ENCODE measurements at regions not wholly inside any gene's neighbourhood (a gene's known extent, or its start where the extent isn't known, plus 50 kb on each side); places are given as distances from the start of the nearest gene placed in this dataset.

- no peaks in the 10 kb centered on the region for H3K36me3 ChIP-seq (replicated peaks in 1 of 2; ENCODE audit: control insufficient read depth in 2 of 2, insufficient read depth in 2 of 2, low read length in 2 of 2)
These were observed 50.7 kb upstream of the VTCN1 start for GRCh38 chr1:117261424-117261785.

GRCh38 chr1:117260761-117261423 is 50.2 kb upstream of the VTCN1 start:
- no peak overlapping the region for H3K14ac ChIP-seq (ENCODE audit: low read length)
- whole genome bisulfite sequencing, 2 donors (ENCODE audit: extremely low coverage in 2 of 2, insufficient read length in 2 of 2, insufficient replicate concordance in 1 of 2), result no CpG with 5 or more reads among the region's 4 CpGs
- no peaks in the 10 kb centered on the region for H3K36me3 ChIP-seq (replicated peaks in 1 of 2; ENCODE audit: control insufficient read depth in 2 of 2, insufficient read depth in 2 of 2, low read length in 2 of 2)
- no peaks in the 10 kb centered on the region for H3K27me3 ChIP-seq (ENCODE audit: control insufficient read depth in 3 of 3, insufficient read depth in 3 of 3, low read depth in 1 of 3, low read length in 3 of 3)
- peaks cover 4 to 5% of the 10 kb centered on the region in 2 donors for H3K9me3 ChIP-seq (replicated peaks in 1 of 2; ENCODE audit: control insufficient read depth in 2 of 2, insufficient read depth in 1 of 2, low read depth in 1 of 2, low read length in 2 of 2)
- no peak overlapping the region for H3K9ac ChIP-seq (ENCODE audit: low read depth, low read length, poor library complexity)
- no peak overlapping the region for H2BK5ac ChIP-seq (ENCODE audit: low read length)
- no peak overlapping the region for H2BK15ac ChIP-seq (ENCODE audit: low read length)
- H2BK12ac ChIP-seq (ENCODE audit: low read length), result no peak overlapping the region
- no peak overlapping the region for H3K23ac ChIP-seq (ENCODE audit: low read depth, low read length, poor library complexity)
- no peak overlapping the region for H3K27ac ChIP-seq (replicated peaks; ENCODE audit: low read length)
- no peak overlapping the region for H3K4ac ChIP-seq (ENCODE audit: low read length)
- H2AFZ ChIP-seq (ENCODE audit: low read length), result no peak overlapping the region
- H4K8ac ChIP-seq (ENCODE audit: low read depth, low read length), result no peak overlapping the region
- no peak overlapping the region for H3K4me3 ChIP-seq (ENCODE audit: low read length in 2 of 2)
- no peak overlapping the region for H2BK120ac ChIP-seq (ENCODE audit: low read depth, low read length)
- H2AK5ac ChIP-seq (ENCODE audit: low read depth, low read length), result no peak overlapping the region
- no peaks in the 10 kb centered on the region for H3K79me1 ChIP-seq (ENCODE audit: low read depth, low read length)
- no peak overlapping the region for H3K18ac ChIP-seq (ENCODE audit: low read length)
- no peak overlapping the region for H3K4me2 ChIP-seq (ENCODE audit: insufficient read depth, low read length, poor library complexity, severe bottlenecking)
- H3K4me1 ChIP-seq (ENCODE audit: control insufficient read depth in 2 of 2, insufficient read depth in 1 of 2, low read depth in 1 of 2, low read length in 2 of 2), result no peaks in the 10 kb centered on the region
- DNase-seq (ENCODE audit: low spot score), result no peak
- H4K91ac ChIP-seq (ENCODE audit: low read depth, low read length, poor library complexity), result no peak overlapping the region

More at GRCh38 chr1:117261424-117261785, 50.7 kb upstream of the VTCN1 start:
- no peak overlapping the region for H2BK12ac ChIP-seq (ENCODE audit: low read length)
- H3K4ac ChIP-seq (ENCODE audit: low read length), result no peak overlapping the region
- no peak overlapping the region for H3K9ac ChIP-seq (ENCODE audit: low read depth, low read length, poor library complexity)
- no peak overlapping the region for H3K18ac ChIP-seq (ENCODE audit: low read length)
- H4K91ac ChIP-seq (ENCODE audit: low read depth, low read length, poor library complexity), result no peak overlapping the region
- no peaks in the 10 kb centered on the region for H3K79me1 ChIP-seq (ENCODE audit: low read depth, low read length)
- no peak overlapping the region for H2AFZ ChIP-seq (ENCODE audit: low read length)
- H2BK5ac ChIP-seq (ENCODE audit: low read length), result no peak overlapping the region
- DNase-seq (ENCODE audit: low spot score), result no peak
- no peak overlapping the region for H3K23ac ChIP-seq (ENCODE audit: low read depth, low read length, poor library complexity)
- H2BK120ac ChIP-seq (ENCODE audit: low read depth, low read length), result no peak overlapping the region
- no peak overlapping the region for H3K4me3 ChIP-seq (ENCODE audit: low read length in 2 of 2)
- H4K8ac ChIP-seq (ENCODE audit: low read depth, low read length), result no peak overlapping the region
- H2BK15ac ChIP-seq (ENCODE audit: low read length), result no peak overlapping the region
- no peak overlapping the region for H3K4me2 ChIP-seq (ENCODE audit: insufficient read depth, low read length, poor library complexity, severe bottlenecking)
- no CpG with 5 or more reads among the region's 2 CpGs for WGBS, 2 donors (ENCODE audit: extremely low coverage in 2 of 2, insufficient read length in 2 of 2, insufficient replicate concordance in 1 of 2)
- H3K27me3 ChIP-seq (ENCODE audit: control insufficient read depth in 3 of 3, insufficient read depth in 3 of 3, low read depth in 1 of 3, low read length in 3 of 3), result no peaks in the 10 kb centered on the region
- H3K4me1 ChIP-seq (ENCODE audit: control insufficient read depth in 2 of 2, insufficient read depth in 1 of 2, low read depth in 1 of 2, low read length in 2 of 2), result no peaks in the 10 kb centered on the region
- H3K9me3 ChIP-seq (replicated peaks in 1 of 2; ENCODE audit: control insufficient read depth in 2 of 2, insufficient read depth in 1 of 2, low read depth in 1 of 2, low read length in 2 of 2), result peaks cover 4 to 5% of the 10 kb centered on the region in 2 donors
- H3K27ac ChIP-seq (replicated peaks; ENCODE audit: low read length), result no peak overlapping the region
- H2AK5ac ChIP-seq (ENCODE audit: low read depth, low read length), result no peak overlapping the region
- H3K14ac ChIP-seq (ENCODE audit: low read length), result no peak overlapping the region
